H9 (cell line): ENCODE measurements at regions not wholly inside any gene's neighbourhood (a gene's known extent, or its start where the extent isn't known, plus 50 kb on each side); places are given as distances from the start of the nearest gene placed in this dataset.

ENCODE experiments used
- DNase-seq: peaks from one replicate; pipeline ENCODE4 v3.0.0-alpha.2; 2017
- H2AFZ ChIP-seq: one replicate; pipeline ENCODE4 v1.6.1; 2013; ENCODE audit warnings: mild to moderate bottlenecking, low read length, control low read depth, moderate library complexity
- H2AK5ac ChIP-seq: 2 replicates; pipeline ENCODE4 v1.6.1; 2013; ENCODE audit warnings: low read length, control low read depth, mixed read lengths; ENCODE audit not compliant: insufficient read length
- H2BK120ac ChIP-seq: one replicate; pipeline ENCODE4 v1.6.1; 2013; ENCODE audit warnings: low read depth, mild to moderate bottlenecking, low read length, control low read depth, inconsistent platforms; ENCODE audit not compliant: poor library complexity, severe bottlenecking
- H2BK12ac ChIP-seq: 2 replicates; pipeline ENCODE4 v1.6.1; 2013; ENCODE audit warnings: low read length, control low read depth, mixed read lengths, low read depth; ENCODE audit not compliant: insufficient read length
- H2BK15ac ChIP-seq: 2 replicates; pipeline ENCODE4 v1.6.1; 2013; ENCODE audit warnings: low read depth, low read length, control low read depth
- H2BK20ac ChIP-seq: one replicate; pipeline ENCODE4 v1.6.1; 2013; ENCODE audit warnings: low read depth, mild to moderate bottlenecking, low read length, control low read depth, inconsistent platforms; ENCODE audit not compliant: poor library complexity, severe bottlenecking
- H2BK5ac ChIP-seq: 2 replicates; pipeline ENCODE4 v1.6.1; 2013; ENCODE audit warnings: low read length, control low read depth, mixed read lengths; ENCODE audit not compliant: insufficient read length
- H3K14ac ChIP-seq: 2 replicates; pipeline ENCODE4 v1.6.1; 2013; ENCODE audit warnings: low read length, control low read depth; ENCODE audit not compliant: insufficient read depth
- H3K18ac ChIP-seq: 2 replicates; pipeline ENCODE4 v1.6.1; 2013; ENCODE audit warnings: low read depth, mild to moderate bottlenecking, mixed read lengths, low read length, control low read depth; ENCODE audit not compliant: insufficient read length
- H3K23ac ChIP-seq: 2 replicates; pipeline ENCODE4 v1.6.1; 2013; ENCODE audit warnings: low read length, control low read depth, mixed read lengths, low read depth; ENCODE audit not compliant: insufficient read length
- H3K23me2 ChIP-seq: 2 replicates; pipeline ENCODE4 v1.6.1; 2013; ENCODE audit warnings: low read depth, mild to moderate bottlenecking, mixed read lengths, low read length, control low read depth; ENCODE audit not compliant: insufficient read length, poor library complexity, severe bottlenecking
- H3K27ac ChIP-seq: 2 replicates; pipeline ENCODE4 v1.5.1; 2013; ENCODE audit warnings: low read length, control low read depth, mixed read lengths, low read depth; ENCODE audit not compliant: insufficient read length
- H3K27me3 ChIP-seq: 2 replicates; pipeline ENCODE4 v1.6.1; 2013; ENCODE audit warnings: low read length, control low read depth, inconsistent platforms; ENCODE audit not compliant: insufficient read depth
- H3K4ac ChIP-seq: 2 replicates; pipeline ENCODE4 v1.6.1; 2013; ENCODE audit warnings: low read depth, mild to moderate bottlenecking, control low read depth, inconsistent platforms, low read length, moderate library complexity
- H3K4me1 ChIP-seq: 2 replicates; pipeline ENCODE4 v1.6.1; 2013; ENCODE audit warnings: low read length, control low read depth, inconsistent platforms; ENCODE audit not compliant: insufficient read depth
- H3K4me2 ChIP-seq: 2 replicates; pipeline ENCODE4 v1.6.1; 2013; ENCODE audit warnings: low read length, control low read depth, mixed read lengths; ENCODE audit not compliant: insufficient read length, insufficient read depth
- H3K56ac ChIP-seq: 2 replicates; pipeline ENCODE4 v1.6.1; 2013; ENCODE audit warnings: low read depth, mild to moderate bottlenecking, mixed read lengths, low read length, control low read depth; ENCODE audit not compliant: insufficient read length
- H3K79me1 ChIP-seq: 2 replicates; pipeline ENCODE4 v1.6.1; 2013; ENCODE audit warnings: low read depth, mild to moderate bottlenecking, moderate library complexity, low read length, control low read depth, inconsistent platforms; ENCODE audit not compliant: insufficient read depth, poor library complexity, severe bottlenecking
- H3K79me2 ChIP-seq: 2 replicates; pipeline ENCODE4 v1.6.1; 2013; ENCODE audit warnings: low read length, control low read depth, inconsistent platforms; ENCODE audit not compliant: insufficient read depth
- H3K9ac ChIP-seq: 2 replicates; pipeline ENCODE4 v1.6.1; 2013; ENCODE audit warnings: low read length, control low read depth, mixed read lengths; ENCODE audit not compliant: insufficient read length; ENCODE audit errors: extremely low read depth
- H3K9me3 ChIP-seq: one replicate; pipeline ENCODE4 v1.6.1; 2013; ENCODE audit warnings: low read depth, low read length, inconsistent platforms; ENCODE audit not compliant: control insufficient read depth
- H3T11ph ChIP-seq: one replicate; pipeline ENCODE4 v1.6.1; 2013; ENCODE audit warnings: mild to moderate bottlenecking, low read length, control low read depth, inconsistent platforms
- H4K20me1 ChIP-seq: one replicate; pipeline ENCODE4 v1.6.1; 2013; ENCODE audit not compliant: control insufficient read depth, insufficient read length, insufficient read depth
- H4K5ac ChIP-seq: 2 replicates; pipeline ENCODE4 v1.6.1; 2013; ENCODE audit warnings: low read depth, mild to moderate bottlenecking, mixed read lengths, low read length, control low read depth; ENCODE audit not compliant: insufficient read length
- H4K8ac ChIP-seq: replicated peaks from 2 replicates; pipeline ENCODE4 v1.6.1; 2013; ENCODE audit warnings: low read length, control low read depth, mixed read lengths, low read depth; ENCODE audit not compliant: insufficient read length
- H4K91ac ChIP-seq: 2 replicates; pipeline ENCODE4 v1.6.1; 2013; ENCODE audit warnings: low read depth, mild to moderate bottlenecking, moderate library complexity, mixed read lengths, low read length, control low read depth; ENCODE audit not compliant: insufficient read length
- H3K27ac Mint-ChIP-seq, 3 experiments: 2 replicates in 2 of 3; 3 replicates in 1 of 3; pipeline ENCODE4 v1.8.0; 2020 to 2021; ENCODE audit warnings: mixed read lengths in 3 of 3, mild to moderate bottlenecking in 1 of 3, moderate library complexity in 1 of 3
- H3K27me3 Mint-ChIP-seq: 2 replicates; pipeline ENCODE4 v1.8.0; 2021; ENCODE audit warnings: low read depth, mild to moderate bottlenecking, moderate library complexity, mixed read lengths
- H3K36me3 Mint-ChIP-seq, 3 experiments: 2 replicates in 2 of 3; 3 replicates in 1 of 3; pipeline ENCODE4 v1.8.0; 2020 to 2021; ENCODE audit warnings: low read depth in 3 of 3, mixed read lengths in 3 of 3; ENCODE audit not compliant: insufficient read depth in 1 of 3
- H3K4me1 Mint-ChIP-seq, 2 experiments: 2 replicates each; pipeline ENCODE4 v1.8.0; 2020; ENCODE audit warnings: mixed read lengths in 2 of 2
- H3K4me3 Mint-ChIP-seq, 2 experiments: 2 replicates in 1 of 2; 3 replicates in 1 of 2; pipeline ENCODE4 v1.8.0; 2020 to 2021; ENCODE audit warnings: mild to moderate bottlenecking in 2 of 2, mixed read lengths in 2 of 2, moderate library complexity in 1 of 2
- H3K9me3 Mint-ChIP-seq, 2 experiments: 2 replicates in 1 of 2; 3 replicates in 1 of 2; pipeline ENCODE4 v1.8.0; 2020; ENCODE audit warnings: mild to moderate bottlenecking in 2 of 2, mixed read lengths in 2 of 2, moderate library complexity in 1 of 2
- CTCF ChIP-seq: fragments of 200-600 bp; sonication (generic); conservative IDR thresholded peaks from 3 replicates; pipeline ENCODE4 v1.8.0; 2021; ENCODE audit warnings: antibody characterized with exemption, mild to moderate bottlenecking
- WGBS: extraction: QIAGEN DNeasy Blood & Tissue Kit; methylation state at CpG from one replicate; pipeline ENCODE4 v1.1.7; 2013; ENCODE audit warnings: missing lambda C conversion rate, low lambda C conversion rate, mixed read lengths; ENCODE audit not compliant: insufficient read length; ENCODE audit errors: extremely low coverage; 5-methylcytosine and 5-hydroxymethylcytosine counted together

- no peak overlapping the region for H4K91ac ChIP-seq
- peaks cover 14 to 27% of the 10 kb centered on the region in 2 experiments for H3K4me1 Mint-ChIP-seq
- DNase-seq = no peak
- no CpG with 5 or more reads among the region's 2 CpGs for WGBS
- no peak overlapping the region for H3K4me2 ChIP-seq
- TF ChIP-seq CTCF = no peak
- H2BK15ac ChIP-seq = no peak overlapping the region
- no peak overlapping the region for H3K9ac ChIP-seq
- no peaks in the 10 kb centered on the region for H3K27me3 Mint-ChIP-seq
- no peak overlapping the region for H2BK12ac ChIP-seq
- H3K56ac ChIP-seq = no peak overlapping the region
- H3K27ac ChIP-seq = no peak overlapping the region
- no peaks in the 10 kb centered on the region for H3K9me3 ChIP-seq
- H4K5ac ChIP-seq = no peak overlapping the region
- H3K23ac ChIP-seq = no peak overlapping the region
- no peak overlapping the region for H3K4ac ChIP-seq
- H3K79me1 ChIP-seq = no peaks in the 10 kb centered on the region
- no peak overlapping the region for H3T11ph ChIP-seq
- H3K14ac ChIP-seq = no peak overlapping the region
- no peaks in the 10 kb centered on the region for H4K20me1 ChIP-seq
- no peaks in the 10 kb centered on the region for H3K23me2 ChIP-seq
- no peak overlapping the region for H2BK120ac ChIP-seq
- no peaks in the 10 kb centered on the region for H3K9me3 Mint-ChIP-seq
- no peaks in the 10 kb centered on the region for H3K36me3 Mint-ChIP-seq
- H2AFZ ChIP-seq = no peak overlapping the region
- H4K8ac ChIP-seq = no peak overlapping the region
- H3K4me3 Mint-ChIP-seq = no peak overlapping the region
- H3K4me1 ChIP-seq = no peaks in the 10 kb centered on the region
- peak overlapping the region in 2 of 3 experiments; percentile 57 to 95; a peak in 4 of 7 replicates for H3K27ac Mint-ChIP-seq
- H2AK5ac ChIP-seq = no peak overlapping the region
- no peaks in the 10 kb centered on the region for H3K79me2 ChIP-seq
- no peak overlapping the region for H2BK5ac ChIP-seq
- no peak overlapping the region for H3K18ac ChIP-seq
- no peak overlapping the region for H2BK20ac ChIP-seq
- no peaks in the 10 kb centered on the region for H3K27me3 ChIP-seq
Observed at GRCh38 chr7:16271990-16272665, 149.2 kb downstream of the CRPPA start.
